ENCODE measurements at regions not wholly inside any gene's neighbourhood (a gene's known extent, or its start where the extent isn't known, plus 50 kb on each side); places are given as distances from the start of the nearest gene placed in this dataset.

- DNase-seq (ENCODE audit: low read depth), result no peak
- TF ChIP-seq CTCF (IDR thresholded peaks at IDR 0.05; ENCODE audit: low read depth, low read length, missing control alignments), result no peak
- H3K4me3 ChIP-seq (ENCODE audit: low read depth, low read length), result no peak overlapping the region
Measured at GRCh38 chr12:83190631-83191390, 504.1 kb downstream of the TMTC2 start.

- TF ChIP-seq CTCF (IDR thresholded peaks at IDR 0.05; ENCODE audit: low read depth, low read length, missing control alignments), result no peak
- DNase-seq (ENCODE audit: low read depth), result no peak
- H3K4me3 ChIP-seq (ENCODE audit: low read depth, low read length), result no peak overlapping the region
Measured at GRCh38 chr12:83186419-83186818, 499.7 kb downstream of the TMTC2 start.

- no peak for TF ChIP-seq CTCF (IDR thresholded peaks at IDR 0.05; ENCODE audit: low read depth, low read length, missing control alignments)
- DNase-seq (ENCODE audit: low read depth), result no peak
- no peak overlapping the region for H3K4me3 ChIP-seq (ENCODE audit: low read depth, low read length)
Measured at GRCh38 chr12:83185241-83185640, 498.5 kb downstream of the TMTC2 start.
